HCT116 (cell line): ENCODE measurements at regions not wholly inside any gene's neighbourhood (a gene's known extent, or its start where the extent isn't known, plus 50 kb on each side); places are given as distances from the start of the nearest gene placed in this dataset.

Source experiments
- CEBPB ChIP-seq: IDR thresholded peaks from 2 replicates; pipeline ENCODE4 v1.6.1; 2012; ENCODE audit warnings: low read depth
- CTCF ChIP-seq, 3 experiments: fragments of 200-600 bp in 1 of 3; sonication (generic) in 1 of 3; IDR thresholded peaks in 2 of 3; conservative IDR thresholded peaks in 1 of 3; 2 replicates each; pipeline ENCODE4 v1.5.1; 2012 to 2017; ENCODE audit warnings: low read depth in 2 of 3, low read length in 2 of 3, antibody characterized with exemption in 1 of 3, borderline replicate concordance in 1 of 3, control low read depth in 1 of 3, mild to moderate bottlenecking in 1 of 3, mixed read lengths in 1 of 3, mixed run types in 1 of 3, moderate library complexity in 1 of 3; ENCODE audit not compliant: insufficient read depth in 1 of 3
- ELF1 ChIP-seq: IDR thresholded peaks from 2 replicates; pipeline ENCODE4 v1.6.1; 2012; ENCODE audit warnings: low read depth, borderline replicate concordance
- EZH2 ChIP-seq: fragments of 200-600 bp; sonication (generic); IDR thresholded peaks from 2 replicates; pipeline ENCODE4 v1.6.1; 2017; ENCODE audit warnings: antibody characterized with exemption, mixed run types
- EZH2phosphoT487 ChIP-seq: fragments of 200-600 bp; IDR thresholded peaks from 2 replicates; pipeline ENCODE4 v1.6.1; 2018; ENCODE audit warnings: antibody characterized with exemption, borderline replicate concordance
- FOSL1 ChIP-seq: IDR thresholded peaks from 2 replicates; pipeline ENCODE4 v1.6.1; 2012; ENCODE audit warnings: low read depth
- POLR2A ChIP-seq: IDR thresholded peaks from 2 replicates; pipeline ENCODE4 v1.7.0; 2011; ENCODE audit warnings: borderline replicate concordance; ENCODE audit not compliant: insufficient read depth, insufficient read length; ENCODE audit errors: extremely low read depth
- POLR2AphosphoS5 ChIP-seq: IDR thresholded peaks from 2 replicates; pipeline ENCODE4 v1.6.1; 2011; ENCODE audit warnings: mild to moderate bottlenecking, low read depth, low read length, moderate library complexity
- RAD21 ChIP-seq: IDR thresholded peaks from 2 replicates; pipeline ENCODE4 v1.6.1; 2012; ENCODE audit warnings: low read depth, mild to moderate bottlenecking
- TCF7L2 ChIP-seq: IDR thresholded peaks from 2 replicates; pipeline ENCODE4 v1.7.0; 2011; ENCODE audit warnings: borderline replicate concordance, inconsistent platforms; ENCODE audit not compliant: insufficient read depth, insufficient read length; ENCODE audit errors: extremely low read depth
- YY1 ChIP-seq: IDR thresholded peaks from 2 replicates; pipeline ENCODE4 v1.6.1; 2011; ENCODE audit warnings: low read length, low read depth, moderate library complexity, mild to moderate bottlenecking; ENCODE audit not compliant: insufficient replicate concordance; ENCODE audit errors: extremely low read depth
- ZFX ChIP-seq: fragments of 450-650 bp; IDR thresholded peaks from 2 replicates; pipeline ENCODE4 v1.6.1; 2017

GRCh38 chr10:111319866-111320265 is 243.0 kb downstream of the ADRA2A start:
- TF ChIP-seq CEBPB (no peak), CTCF (IDR thresholded peaks at IDR 0.05 in 2 of 3, conservative IDR thresholded peaks at IDR 0.05 in 1 of 3; ENCODE audit: borderline replicate concordance in 1 of 3, insufficient read depth in 1 of 3, low read depth in 2 of 3, low read length in 2 of 3) (no peak), EZH2 (no peak), ELF1 (no peak), EZH2phosphoT487 (no peak), RAD21 (no peak), POLR2A (no peak), POLR2AphosphoS5 (no peak), YY1 (no peak), FOSL1 (no peak), TCF7L2 (no peak), ZFX (no peak)
